ENCODE measurements at regions not wholly inside any gene's neighbourhood (a gene's known extent, or its start where the extent isn't known, plus 50 kb on each side); places are given as distances from the start of the nearest gene placed in this dataset.
"Not testable (repeated sequence)": the region's sequence is repeated elsewhere in the genome, so short reads cannot be mapped to it uniquely, and the experiment has no call there.

DNA sequence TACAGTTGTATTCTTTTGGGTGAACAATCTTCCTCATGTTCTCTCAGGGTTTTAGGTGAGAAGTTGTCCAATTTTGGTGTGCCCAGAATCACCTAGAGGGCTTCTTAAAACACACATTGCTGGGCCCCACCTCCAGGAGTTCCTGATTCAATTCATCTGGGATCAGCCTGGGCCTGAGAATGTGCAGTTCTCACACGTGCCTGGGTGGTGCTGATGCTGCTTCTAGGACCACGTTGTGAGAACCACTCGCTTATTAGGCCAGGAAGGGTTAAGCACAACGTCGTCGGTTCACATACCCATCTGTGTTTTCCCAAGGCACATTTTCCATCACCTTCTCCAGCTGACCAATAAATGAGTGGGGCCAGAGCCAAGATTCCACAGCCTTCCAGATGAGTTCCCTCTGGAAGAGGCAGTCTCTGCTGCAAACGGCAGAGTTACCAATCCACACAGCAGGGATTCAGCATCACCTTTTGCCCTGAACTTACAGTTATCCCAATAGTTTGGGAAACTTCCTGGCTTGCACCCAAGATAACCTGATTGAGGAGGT, 277.7 kb upstream of the HNRNPA3 start:
- no peaks in the 10 kb centered on the region for H3K4me1 ChIP-seq (ENCODE audit: control insufficient read depth, insufficient read depth, low read length, unreplicated experiment)

DNA sequence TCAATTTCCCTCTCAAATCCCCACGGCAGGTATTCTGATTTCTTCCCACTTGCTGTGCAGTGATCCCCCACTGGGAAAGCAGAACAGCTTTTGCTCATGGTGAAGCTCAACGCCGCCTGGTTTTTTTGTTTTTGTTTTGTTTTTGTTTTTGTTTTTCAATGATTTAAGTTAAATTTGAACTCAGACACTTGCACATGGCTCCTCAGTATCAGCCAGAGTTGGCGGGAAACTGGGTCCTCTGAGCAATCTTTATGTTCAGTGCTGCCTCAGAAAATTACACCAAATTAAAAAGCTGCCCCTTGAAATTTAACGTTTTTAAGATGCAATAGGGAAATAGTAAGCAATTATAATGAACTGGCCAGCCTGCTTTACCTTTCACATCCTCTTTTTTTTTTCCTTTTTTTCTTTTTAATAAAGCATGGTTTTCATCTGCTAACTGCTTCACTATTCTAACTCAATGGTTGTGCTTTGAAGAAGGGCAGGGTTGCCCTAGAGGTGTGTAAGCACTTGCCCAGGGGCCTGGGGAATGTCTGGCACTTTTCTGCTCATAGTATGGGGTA, 277.0 kb upstream of the HNRNPA3 start:
- H3K27me3 ChIP-seq (ENCODE audit: insufficient read depth, low read length): peaks cover 16% of the 10 kb centered on the region
- H3K36me3 ChIP-seq (ENCODE audit: insufficient read depth, low read length): no peaks in the 10 kb centered on the region
- no peaks in the 10 kb centered on the region for H3K4me1 ChIP-seq (ENCODE audit: control insufficient read depth, insufficient read depth, low read length, unreplicated experiment)
- H3K27ac ChIP-seq (ENCODE audit: low read depth, low read length): no peak overlapping the region
- no peaks in the 10 kb centered on the region for H3K79me2 ChIP-seq (ENCODE audit: control insufficient read depth, insufficient read depth, low read length, unreplicated experiment)
- H2AFZ ChIP-seq (ENCODE audit: low read length, unreplicated experiment): no peak overlapping the region
- H3K4me3 ChIP-seq (ENCODE audit: low read depth, low read length): no peak overlapping the region

More for the DNA sequence above, 277.7 kb upstream of the HNRNPA3 start:
- Histone ChIP-seq H3K36me3 (ENCODE audit: insufficient read depth, low read length) (no peaks in the 10 kb centered on the region), H3K79me2 (ENCODE audit: control insufficient read depth, insufficient read depth, low read length, unreplicated experiment) (no peaks in the 10 kb centered on the region), H3K27ac (ENCODE audit: low read depth, low read length) (no peak overlapping the region), H3K4me3 (ENCODE audit: low read depth, low read length) (no peak overlapping the region), H3K27me3 (ENCODE audit: insufficient read depth, low read length) (peaks cover 13% of the 10 kb centered on the region), H2AFZ (ENCODE audit: low read length, unreplicated experiment) (no peak overlapping the region)

DNA sequence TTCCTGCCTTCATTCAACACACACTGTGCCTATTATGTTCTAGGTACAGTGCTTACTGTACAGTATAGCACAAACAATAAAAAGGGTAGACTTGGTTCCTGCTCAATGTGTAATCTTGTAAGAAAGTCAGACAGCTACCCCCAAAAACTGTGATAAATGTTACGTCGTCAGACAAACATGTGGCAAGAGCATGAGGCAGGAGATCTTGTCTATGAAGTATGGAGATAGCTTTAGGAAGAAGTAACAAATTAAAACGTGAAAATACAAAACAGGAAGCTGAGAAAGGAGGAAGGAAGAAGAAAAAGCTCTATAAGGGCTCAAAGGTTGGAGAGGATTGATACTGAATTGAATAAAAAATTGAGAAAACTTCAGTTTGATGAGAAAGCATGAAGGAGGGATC, 276.2 kb upstream of the HNRNPA3 start:
- Histone ChIP-seq H3K27ac (ENCODE audit: low read depth, low read length) (no peak overlapping the region), H2AFZ (ENCODE audit: low read length, unreplicated experiment) (no peak overlapping the region), H3K36me3 (ENCODE audit: insufficient read depth, low read length) (no peaks in the 10 kb centered on the region), H3K27me3 (ENCODE audit: insufficient read depth, low read length) (peaks cover 16% of the 10 kb centered on the region), H3K79me2 (ENCODE audit: control insufficient read depth, insufficient read depth, low read length, unreplicated experiment) (no peaks in the 10 kb centered on the region), H3K4me3 (ENCODE audit: low read depth, low read length) (no peak overlapping the region), H3K4me1 (ENCODE audit: control insufficient read depth, insufficient read depth, low read length, unreplicated experiment) (no peaks in the 10 kb centered on the region)

DNA sequence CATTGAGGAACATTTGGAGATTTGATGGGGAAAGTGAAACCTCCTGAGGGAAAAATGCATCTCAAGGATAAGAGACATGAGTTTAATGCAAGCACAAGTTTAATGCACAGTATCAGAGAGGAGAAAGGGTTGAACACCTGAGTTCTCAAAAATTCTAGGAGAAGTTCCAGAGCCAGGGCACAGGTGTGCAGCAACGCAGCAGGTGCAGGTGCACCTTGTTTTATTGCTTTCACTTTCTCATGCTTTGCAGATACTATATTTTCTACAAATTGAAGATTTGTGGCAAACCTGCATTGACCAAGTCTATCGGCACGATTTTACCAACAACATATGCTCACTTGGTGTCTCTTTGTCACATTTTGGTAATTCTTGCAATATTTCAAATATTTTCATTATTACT, 267.6 kb upstream of the HNRNPA3 start:
- H3K36me3 ChIP-seq (ENCODE audit: insufficient read depth, low read length): no peaks in the 10 kb centered on the region
- H3K4me3 ChIP-seq (ENCODE audit: low read depth, low read length): no peak overlapping the region
- no peak overlapping the region for H2AFZ ChIP-seq (ENCODE audit: low read length, unreplicated experiment)
- no peaks in the 10 kb centered on the region for H3K79me2 ChIP-seq (ENCODE audit: control insufficient read depth, insufficient read depth, low read length, unreplicated experiment)
- H3K27ac ChIP-seq (ENCODE audit: low read depth, low read length): no peak overlapping the region
- no peaks in the 10 kb centered on the region for H3K4me1 ChIP-seq (ENCODE audit: control insufficient read depth, insufficient read depth, low read length, unreplicated experiment)
- peaks cover 2% of the 10 kb centered on the region; the same call in 1 of the 2 replicates for H3K27me3 ChIP-seq (ENCODE audit: insufficient read depth, low read length)

DNA sequence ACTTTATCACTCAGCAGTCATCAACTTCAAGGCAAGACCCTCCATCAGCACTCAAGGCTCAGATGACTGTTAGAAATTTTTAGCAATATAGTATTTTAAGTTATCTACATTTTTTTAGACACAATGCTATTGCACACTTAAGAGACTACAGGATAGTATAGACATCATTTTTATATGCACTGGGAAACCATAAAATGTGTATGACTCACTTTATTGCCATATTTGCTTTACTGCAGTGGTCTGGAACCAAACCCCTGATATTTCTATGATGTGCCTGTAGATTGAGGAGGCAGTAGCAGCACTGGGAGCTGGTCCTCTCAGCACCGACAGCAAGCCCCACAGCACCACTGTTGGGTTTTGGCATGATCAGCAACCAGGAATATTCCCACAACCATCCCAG, 264.8 kb upstream of the HNRNPA3 start:
- Histone ChIP-seq H3K79me2 (ENCODE audit: control insufficient read depth, insufficient read depth, low read length, unreplicated experiment) (no peaks in the 10 kb centered on the region), H2AFZ (ENCODE audit: low read length, unreplicated experiment) (no peak overlapping the region), H3K27ac (ENCODE audit: low read depth, low read length) (no peak overlapping the region), H3K4me3 (ENCODE audit: low read depth, low read length) (no peak overlapping the region), H3K36me3 (ENCODE audit: insufficient read depth, low read length) (no peaks in the 10 kb centered on the region), H3K27me3 (ENCODE audit: insufficient read depth, low read length) (no peaks in the 10 kb centered on the region; the same call in 1 of the 2 replicates), H3K4me1 (ENCODE audit: control insufficient read depth, insufficient read depth, low read length, unreplicated experiment) (no peaks in the 10 kb centered on the region)

DNA sequence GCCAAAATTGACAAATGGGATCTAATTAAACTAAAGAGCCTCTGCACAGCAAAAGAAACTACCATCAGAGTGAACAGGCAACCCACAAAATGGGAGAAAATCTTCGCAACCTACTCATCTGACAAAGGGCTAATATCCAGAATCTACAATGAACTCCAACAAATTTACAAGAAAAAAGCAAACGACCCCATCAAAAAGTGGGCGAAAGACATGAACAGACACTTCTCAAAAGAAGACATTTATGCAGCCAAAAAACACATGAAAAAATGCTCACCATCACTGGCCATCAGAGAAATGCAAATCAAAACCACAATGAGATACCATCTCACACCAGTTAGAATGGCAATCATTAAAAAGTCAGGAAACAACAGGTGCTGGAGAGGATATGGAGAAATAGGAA, 261.4 kb upstream of the HNRNPA3 start:
- not testable (repeated sequence) for H3K27ac ChIP-seq (ENCODE audit: low read depth, low read length); H3K79me2 ChIP-seq (ENCODE audit: control insufficient read depth, insufficient read depth, low read length, unreplicated experiment); H3K4me1 ChIP-seq (ENCODE audit: control insufficient read depth, insufficient read depth, low read length, unreplicated experiment); H3K36me3 ChIP-seq (ENCODE audit: insufficient read depth, low read length); H2AFZ ChIP-seq (ENCODE audit: low read length, unreplicated experiment); H3K4me3 ChIP-seq (ENCODE audit: low read depth, low read length)
- H3K27me3 ChIP-seq (ENCODE audit: insufficient read depth, low read length): peaks cover 16% of the 10 kb centered on the region

DNA sequence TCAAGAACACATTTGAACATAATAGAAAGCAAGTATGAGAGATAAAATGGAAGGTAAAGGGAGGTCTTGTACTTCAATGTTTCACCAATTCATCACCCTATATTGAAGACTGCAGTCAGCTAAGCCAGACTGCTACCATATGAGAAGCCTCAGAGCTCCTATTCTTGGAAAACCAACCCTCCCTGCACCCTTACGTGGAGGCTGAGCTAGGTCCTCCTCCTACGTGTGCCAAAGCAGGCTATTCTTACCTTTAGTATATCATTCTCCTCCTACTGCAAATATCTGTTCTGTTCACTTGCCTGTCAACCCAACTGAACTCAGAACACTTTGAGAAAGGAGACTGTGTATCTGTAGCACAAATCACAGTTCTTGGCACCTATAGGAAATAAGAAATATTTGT, 255.8 kb upstream of the HNRNPA3 start:
- H3K36me3 ChIP-seq (ENCODE audit: insufficient read depth, low read length): no peaks in the 10 kb centered on the region
- no peak overlapping the region for H3K27ac ChIP-seq (ENCODE audit: low read depth, low read length)
- H2AFZ ChIP-seq (ENCODE audit: low read length, unreplicated experiment): no peak overlapping the region
- H3K4me3 ChIP-seq (ENCODE audit: low read depth, low read length): no peak overlapping the region
- H3K4me1 ChIP-seq (ENCODE audit: control insufficient read depth, insufficient read depth, low read length, unreplicated experiment): no peaks in the 10 kb centered on the region
- peaks cover 60% of the 10 kb centered on the region for H3K27me3 ChIP-seq (ENCODE audit: insufficient read depth, low read length)
- no peaks in the 10 kb centered on the region for H3K79me2 ChIP-seq (ENCODE audit: control insufficient read depth, insufficient read depth, low read length, unreplicated experiment)

DNA sequence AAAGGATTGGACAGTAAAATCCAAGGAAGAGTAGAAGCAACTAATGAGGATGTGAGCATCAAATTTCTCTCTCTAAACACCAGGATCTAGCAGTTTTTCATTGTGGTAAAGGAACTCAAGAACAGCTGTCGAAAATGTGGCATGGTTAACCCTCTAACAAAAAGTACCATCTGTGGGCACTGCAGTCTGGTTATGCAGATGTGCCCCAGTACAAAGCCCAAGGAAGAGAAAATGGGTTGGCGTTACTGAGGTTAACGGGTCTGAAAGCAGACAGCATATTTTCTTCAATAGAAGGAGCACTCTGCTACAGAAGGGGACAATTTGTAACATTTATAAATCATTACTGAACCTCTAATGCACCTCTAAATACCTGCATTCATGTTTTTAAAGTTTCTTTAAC, 253.0 kb upstream of the HNRNPA3 start:
- no peak overlapping the region for H3K27ac ChIP-seq (ENCODE audit: low read depth, low read length)
- no peak overlapping the region for H3K4me3 ChIP-seq (ENCODE audit: low read depth, low read length)
- no peaks in the 10 kb centered on the region for H3K36me3 ChIP-seq (ENCODE audit: insufficient read depth, low read length)
- no peaks in the 10 kb centered on the region for H3K79me2 ChIP-seq (ENCODE audit: control insufficient read depth, insufficient read depth, low read length, unreplicated experiment)
- H3K4me1 ChIP-seq (ENCODE audit: control insufficient read depth, insufficient read depth, low read length, unreplicated experiment): no peaks in the 10 kb centered on the region
- peaks cover 77% of the 10 kb centered on the region for H3K27me3 ChIP-seq (ENCODE audit: insufficient read depth, low read length)
- no peak overlapping the region for H2AFZ ChIP-seq (ENCODE audit: low read length, unreplicated experiment)

DNA sequence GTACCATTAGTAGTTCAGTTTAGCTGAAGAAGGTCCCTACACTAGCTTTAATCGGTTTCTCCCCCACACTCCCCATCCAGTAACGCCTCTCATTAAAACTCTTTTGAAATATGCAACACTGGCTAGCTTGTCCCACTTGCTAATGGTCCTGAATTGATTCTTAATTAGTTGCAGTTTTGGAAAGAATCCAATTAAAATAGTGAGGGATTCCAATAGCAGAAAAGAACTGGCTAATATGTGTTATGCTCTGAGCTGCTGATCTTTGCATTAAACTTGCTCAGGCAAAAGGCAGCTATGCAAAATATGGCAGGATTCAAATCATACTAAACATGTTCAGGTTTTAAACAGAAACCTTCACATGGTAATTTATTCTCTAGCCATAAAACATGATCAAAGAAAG, 252.5 kb upstream of the HNRNPA3 start:
- Histone ChIP-seq H3K4me3 (ENCODE audit: low read depth, low read length) (no peak overlapping the region), H2AFZ (ENCODE audit: low read length, unreplicated experiment) (no peak overlapping the region), H3K27me3 (ENCODE audit: insufficient read depth, low read length) (peaks cover 76% of the 10 kb centered on the region), H3K27ac (ENCODE audit: low read depth, low read length) (no peak overlapping the region), H3K79me2 (ENCODE audit: control insufficient read depth, insufficient read depth, low read length, unreplicated experiment) (no peaks in the 10 kb centered on the region), H3K36me3 (ENCODE audit: insufficient read depth, low read length) (no peaks in the 10 kb centered on the region), H3K4me1 (ENCODE audit: control insufficient read depth, insufficient read depth, low read length, unreplicated experiment) (no peaks in the 10 kb centered on the region)

DNA sequence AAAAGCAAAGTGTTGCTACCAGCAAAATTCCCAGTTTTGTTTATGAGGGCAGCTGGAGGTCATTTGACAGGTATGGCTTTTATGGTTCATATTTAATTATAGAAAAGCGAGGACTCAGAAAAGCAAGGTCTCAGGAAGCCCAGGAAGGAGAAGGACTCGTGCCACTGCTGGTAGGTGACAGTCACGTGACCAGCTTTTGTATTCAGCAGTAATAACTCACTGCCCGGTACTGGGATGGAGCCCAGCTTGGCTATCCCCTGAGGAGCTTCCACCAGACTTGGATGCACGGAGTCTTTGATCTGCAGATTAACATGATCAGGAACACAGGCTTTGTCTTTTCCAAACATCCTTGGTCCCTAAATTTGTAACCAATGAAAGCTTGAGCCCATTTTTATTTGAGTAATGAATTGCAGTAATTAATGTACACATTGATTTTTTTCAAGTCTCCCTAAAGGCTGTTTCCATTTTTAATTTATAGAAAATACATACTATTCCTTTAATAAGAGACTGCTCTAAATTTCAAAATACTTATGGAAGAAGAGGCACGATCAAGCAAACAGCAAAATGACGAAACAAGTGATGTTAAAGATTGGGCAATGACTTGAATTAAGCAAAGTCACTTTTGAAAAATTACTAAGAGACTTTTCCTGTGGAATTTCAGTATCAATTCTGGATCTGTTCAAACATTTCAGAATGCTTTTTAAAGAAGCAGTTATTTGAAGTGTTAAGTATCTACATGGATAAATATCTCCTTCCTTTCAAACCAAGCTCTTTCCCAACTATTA, 251.7 kb upstream of the HNRNPA3 start:
- H2AFZ ChIP-seq (ENCODE audit: low read length, unreplicated experiment): no peak overlapping the region
- H3K27me3 ChIP-seq (ENCODE audit: insufficient read depth, low read length): peaks cover 72% of the 10 kb centered on the region
- H3K27ac ChIP-seq (ENCODE audit: low read depth, low read length): no peak overlapping the region
- no peaks in the 10 kb centered on the region for H3K4me1 ChIP-seq (ENCODE audit: control insufficient read depth, insufficient read depth, low read length, unreplicated experiment)
- H3K36me3 ChIP-seq (ENCODE audit: insufficient read depth, low read length): no peaks in the 10 kb centered on the region
- no peak overlapping the region for H3K4me3 ChIP-seq (ENCODE audit: low read depth, low read length)
- no peaks in the 10 kb centered on the region for H3K79me2 ChIP-seq (ENCODE audit: control insufficient read depth, insufficient read depth, low read length, unreplicated experiment)

All from ACC112 (cell line).